Nephron (organoid): ENCODE measurements at regions not wholly inside any gene's neighbourhood (a gene's known extent, or its start where the extent isn't known, plus 50 kb on each side); places are given as distances from the start of the nearest gene placed in this dataset.
"Not testable (repeated sequence)": the region's sequence is repeated elsewhere in the genome, so short reads cannot be mapped to it uniquely, and the experiment has no call there.

Experiments
- H3K27ac Mint-ChIP-seq, 3 experiments: 2 replicates each; pipeline ENCODE4 v1.8.0; 2020; ENCODE audit warnings: mixed read lengths in 3 of 3, mild to moderate bottlenecking in 2 of 3, moderate library complexity in 1 of 3
- H3K27me3 Mint-ChIP-seq: 2 replicates; pipeline ENCODE4 v1.8.0; 2021; ENCODE audit warnings: low read depth, mild to moderate bottlenecking, moderate library complexity, mixed read lengths
- H3K36me3 Mint-ChIP-seq: 2 replicates; pipeline ENCODE4 v1.8.0; 2020; ENCODE audit warnings: low read depth, mixed read lengths
- H3K4me1 Mint-ChIP-seq: 2 replicates; pipeline ENCODE4 v1.8.0; 2020; ENCODE audit warnings: mixed read lengths
- H3K4me3 Mint-ChIP-seq, 3 experiments: 2 replicates each; pipeline ENCODE4 v1.8.0; 2020; ENCODE audit warnings: mild to moderate bottlenecking in 3 of 3, mixed read lengths in 3 of 3, moderate library complexity in 2 of 3
- H3K9me3 Mint-ChIP-seq: 2 replicates; pipeline ENCODE4 v1.8.0; 2020; ENCODE audit warnings: mixed read lengths
- TF ChIP-seq, protein P1 (sequence below), 3 experiments: fragments of 200-600 bp; sonication (generic); IDR thresholded peaks; one replicate each; pipeline ENCODE4 v1.5.0; 2021; ENCODE audit warnings: antibody characterized with exemption in 3 of 3; ENCODE audit not compliant: unreplicated experiment in 3 of 3

DNA sequence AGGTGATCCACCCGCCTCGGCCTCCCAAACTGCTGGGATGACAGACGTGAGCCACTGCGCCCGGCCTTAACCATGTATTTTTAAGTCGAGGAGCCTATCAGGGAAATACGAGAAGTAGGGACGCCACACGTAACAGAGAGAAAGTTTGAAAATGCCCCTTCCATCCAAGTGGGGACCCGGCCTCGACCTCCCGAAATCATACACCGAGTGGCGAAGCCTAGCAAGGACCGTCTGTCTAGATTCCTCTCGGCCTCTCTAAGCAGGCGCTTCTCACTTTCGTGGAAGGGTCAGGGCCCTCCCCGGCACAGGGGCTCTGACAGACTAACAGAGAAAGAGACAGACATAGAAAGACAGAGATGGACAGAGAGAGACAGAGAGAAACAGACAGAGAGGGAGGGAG lies 1503.6 kb upstream of the DEFB115 start:
- H3K36me3 Mint-ChIP-seq = peaks cover 24% of the 10 kb centered on the region
- H3K4me3 Mint-ChIP-seq, H3K27ac Mint-ChIP-seq: not testable (repeated sequence)

DNA sequence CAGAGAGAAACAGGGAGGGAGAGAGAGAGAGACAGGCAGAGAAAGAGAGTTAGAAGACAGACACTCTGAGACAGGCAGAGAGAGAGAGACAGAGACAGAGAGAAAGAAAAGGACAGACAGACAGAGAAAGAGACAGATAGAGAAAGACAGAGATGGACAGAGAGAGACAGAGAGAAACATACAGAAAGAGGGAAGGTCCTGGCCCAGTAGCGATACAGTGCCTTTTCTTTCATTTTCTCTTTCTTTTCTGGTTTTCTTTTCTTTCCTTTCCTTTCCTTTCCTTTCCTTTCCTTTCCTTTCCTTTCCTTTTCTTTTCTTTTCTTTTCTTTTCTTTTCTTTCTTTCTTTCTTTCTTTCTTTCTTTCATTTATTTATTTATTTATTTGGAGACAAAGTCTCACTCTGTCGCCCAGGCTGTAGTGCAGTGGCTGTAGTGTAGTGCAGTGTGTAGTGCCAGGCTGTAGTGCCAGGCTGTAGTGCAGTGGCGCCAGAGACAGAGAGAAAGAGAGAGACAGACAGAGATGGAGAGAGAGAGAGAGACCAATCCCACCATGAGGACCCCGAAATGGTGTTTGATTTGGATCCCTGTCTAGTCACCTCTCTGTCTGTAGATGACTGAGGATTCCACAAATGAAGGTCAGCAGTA lies 1501.5 kb upstream of the DEFB115 start:
- peaks cover 74% of the 10 kb centered on the region for H3K9me3 Mint-ChIP-seq
- not testable (repeated sequence) for H3K4me1 Mint-ChIP-seq, H3K27me3 Mint-ChIP-seq, H3K4me3 Mint-ChIP-seq, H3K27ac Mint-ChIP-seq
- H3K36me3 Mint-ChIP-seq = peaks cover 22% of the 10 kb centered on the region

More for the DNA sequence above, 1503.6 kb upstream of the DEFB115 start:
- not testable (repeated sequence) for H3K27me3 Mint-ChIP-seq, H3K4me1 Mint-ChIP-seq
- peaks cover 78% of the 10 kb centered on the region for H3K9me3 Mint-ChIP-seq

DNA sequence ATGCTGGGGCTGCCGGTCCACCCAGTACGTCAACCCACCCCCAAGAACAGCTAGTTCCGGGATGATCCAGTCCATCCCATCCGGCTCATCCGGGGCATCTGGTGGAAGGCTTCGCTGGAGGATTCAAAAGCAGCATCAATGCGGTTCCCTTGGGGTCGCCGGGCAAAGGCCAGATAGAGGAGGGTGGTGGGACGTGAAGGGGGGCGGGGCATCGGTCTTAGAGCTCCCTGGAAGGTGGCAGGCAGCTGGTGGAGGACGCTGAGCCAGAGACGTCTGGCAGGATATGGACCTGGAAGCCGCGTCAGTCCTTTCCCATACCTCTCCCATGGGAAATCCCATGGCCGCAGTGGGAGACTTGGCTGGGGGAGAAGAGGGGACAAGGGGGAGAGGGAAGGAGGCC lies 1500.8 kb upstream of the DEFB115 start:
- Mint-ChIP-seq H3K27ac (no peak overlapping the region), H3K4me3 (no peak overlapping the region), H3K9me3 (peaks cover 69% of the 10 kb centered on the region), H3K27me3 (no peaks in the 10 kb centered on the region), H3K4me1 (no peaks in the 10 kb centered on the region), H3K36me3 (peaks cover 15% of the 10 kb centered on the region)
- TF ChIP-seq, protein P1, sequence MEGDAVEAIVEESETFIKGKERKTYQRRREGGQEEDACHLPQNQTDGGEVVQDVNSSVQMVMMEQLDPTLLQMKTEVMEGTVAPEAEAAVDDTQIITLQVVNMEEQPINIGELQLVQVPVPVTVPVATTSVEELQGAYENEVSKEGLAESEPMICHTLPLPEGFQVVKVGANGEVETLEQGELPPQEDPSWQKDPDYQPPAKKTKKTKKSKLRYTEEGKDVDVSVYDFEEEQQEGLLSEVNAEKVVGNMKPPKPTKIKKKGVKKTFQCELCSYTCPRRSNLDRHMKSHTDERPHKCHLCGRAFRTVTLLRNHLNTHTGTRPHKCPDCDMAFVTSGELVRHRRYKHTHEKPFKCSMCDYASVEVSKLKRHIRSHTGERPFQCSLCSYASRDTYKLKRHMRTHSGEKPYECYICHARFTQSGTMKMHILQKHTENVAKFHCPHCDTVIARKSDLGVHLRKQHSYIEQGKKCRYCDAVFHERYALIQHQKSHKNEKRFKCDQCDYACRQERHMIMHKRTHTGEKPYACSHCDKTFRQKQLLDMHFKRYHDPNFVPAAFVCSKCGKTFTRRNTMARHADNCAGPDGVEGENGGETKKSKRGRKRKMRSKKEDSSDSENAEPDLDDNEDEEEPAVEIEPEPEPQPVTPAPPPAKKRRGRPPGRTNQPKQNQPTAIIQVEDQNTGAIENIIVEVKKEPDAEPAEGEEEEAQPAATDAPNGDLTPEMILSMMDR (IDR thresholded peaks at IDR 0.05; ENCODE audit: unreplicated experiment in 3 of 3) = no peak

DNA sequence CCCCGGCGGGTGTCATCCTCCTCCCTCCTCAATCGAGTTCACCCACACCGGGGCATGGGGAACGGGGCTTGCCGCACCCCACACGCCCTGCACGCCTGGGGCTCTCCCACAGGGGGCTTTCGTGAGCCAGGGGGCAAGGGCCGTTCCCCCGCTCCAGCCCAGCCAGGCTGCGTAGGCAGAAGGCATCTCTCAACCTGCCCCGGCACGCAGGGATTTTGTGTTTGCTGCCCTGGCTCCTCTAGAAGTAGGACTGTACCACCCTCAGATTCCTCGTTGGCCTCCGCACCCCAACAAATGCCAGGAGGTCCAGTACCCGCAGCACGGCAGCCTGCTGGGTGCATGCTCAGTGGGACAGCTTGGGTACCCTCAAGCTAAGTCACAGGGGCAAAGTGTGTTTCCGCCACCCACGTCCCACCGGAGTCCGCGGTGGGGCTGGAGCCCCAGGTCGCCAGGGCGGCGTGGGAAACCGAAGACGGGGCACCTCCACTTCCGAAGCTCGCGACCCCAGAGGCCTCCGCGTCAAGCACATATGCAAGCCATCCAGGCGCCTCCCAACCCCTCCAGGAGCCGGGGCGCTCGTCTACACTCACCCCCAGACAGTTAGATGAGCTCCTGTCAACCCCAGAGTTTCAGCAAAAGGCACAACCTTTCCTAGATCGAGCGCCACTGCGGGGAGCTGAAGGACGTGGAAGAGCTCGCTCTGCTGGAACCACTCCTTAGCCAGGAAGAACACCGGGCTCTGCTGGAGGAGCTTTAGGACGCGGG lies 1495.7 kb upstream of the DEFB115 start:
- not testable (repeated sequence) for H3K4me3 Mint-ChIP-seq, H3K27me3 Mint-ChIP-seq, H3K4me1 Mint-ChIP-seq, H3K36me3 Mint-ChIP-seq, H3K27ac Mint-ChIP-seq
- H3K9me3 Mint-ChIP-seq = peaks cover 50% of the 10 kb centered on the region

DNA sequence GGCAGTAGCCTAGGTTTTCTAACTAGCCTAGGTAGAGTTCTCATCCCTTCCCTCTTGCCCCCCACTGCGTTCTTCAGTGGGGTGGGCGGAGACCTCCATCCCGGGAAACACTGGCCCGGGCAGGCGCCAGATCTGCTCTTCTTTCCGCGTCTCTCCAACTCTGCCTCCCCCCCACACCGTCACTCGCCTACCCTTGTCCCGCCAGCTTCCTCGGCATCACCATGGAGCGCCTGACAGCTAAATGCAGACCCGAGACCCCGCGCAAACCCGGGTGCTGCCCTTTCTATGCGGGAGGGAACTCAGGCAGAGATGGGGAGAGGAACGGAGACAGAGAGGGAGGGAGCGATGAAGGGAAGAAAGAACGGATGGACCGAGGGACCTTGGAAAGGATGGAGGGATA lies 1494.8 kb upstream of the DEFB115 start:
- Mint-ChIP-seq H3K4me3 (no peak overlapping the region), H3K27me3 (no peaks in the 10 kb centered on the region), H3K36me3 (peaks cover 4% of the 10 kb centered on the region), H3K9me3 (peaks cover 45% of the 10 kb centered on the region), H3K27ac (no peak overlapping the region), H3K4me1 (no peaks in the 10 kb centered on the region)
- TF ChIP-seq, protein P1 (IDR thresholded peaks at IDR 0.05; ENCODE audit: unreplicated experiment in 3 of 3) = no peak

DNA sequence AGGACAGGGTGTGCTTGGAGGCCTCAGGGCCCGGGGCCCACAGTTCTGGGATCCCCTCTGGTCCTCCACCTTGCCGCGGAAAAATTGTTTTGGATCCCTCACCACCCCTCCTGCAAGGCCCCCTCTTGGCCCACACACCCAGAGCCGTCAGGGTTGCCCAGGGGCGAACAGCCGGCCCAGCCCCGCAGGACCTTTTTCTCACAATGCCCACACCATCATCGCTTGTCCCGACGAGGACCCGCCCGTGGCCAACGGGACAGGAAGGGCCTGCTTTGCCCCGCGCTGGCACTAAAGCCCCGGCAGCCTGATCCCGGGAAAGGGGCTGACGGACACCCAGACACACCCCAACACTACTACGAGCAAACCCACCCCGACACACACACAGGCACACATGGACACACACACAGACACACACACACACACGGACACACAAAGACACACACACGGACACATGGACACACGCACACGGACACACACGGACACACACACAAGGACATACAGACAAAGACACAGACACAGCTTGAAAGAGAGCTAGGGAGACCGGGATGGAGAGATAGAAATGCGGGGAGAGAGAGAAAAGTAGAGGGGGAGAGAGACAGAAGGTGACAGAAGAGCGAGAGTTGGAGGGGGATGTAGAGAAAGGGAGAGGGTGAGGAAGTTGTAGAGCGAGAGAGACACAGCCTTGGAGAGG lies 1493.5 kb upstream of the DEFB115 start:
- TF ChIP-seq, protein P1 (IDR thresholded peaks at IDR 0.05; ENCODE audit: unreplicated experiment in 3 of 3) = no peak
- Mint-ChIP-seq H3K9me3 (peaks cover 45% of the 10 kb centered on the region), H3K36me3 (peaks cover 4% of the 10 kb centered on the region), H3K27me3 (no peaks in the 10 kb centered on the region), H3K4me3 (no peak overlapping the region), H3K27ac (no peak overlapping the region), H3K4me1 (no peaks in the 10 kb centered on the region)

DNA sequence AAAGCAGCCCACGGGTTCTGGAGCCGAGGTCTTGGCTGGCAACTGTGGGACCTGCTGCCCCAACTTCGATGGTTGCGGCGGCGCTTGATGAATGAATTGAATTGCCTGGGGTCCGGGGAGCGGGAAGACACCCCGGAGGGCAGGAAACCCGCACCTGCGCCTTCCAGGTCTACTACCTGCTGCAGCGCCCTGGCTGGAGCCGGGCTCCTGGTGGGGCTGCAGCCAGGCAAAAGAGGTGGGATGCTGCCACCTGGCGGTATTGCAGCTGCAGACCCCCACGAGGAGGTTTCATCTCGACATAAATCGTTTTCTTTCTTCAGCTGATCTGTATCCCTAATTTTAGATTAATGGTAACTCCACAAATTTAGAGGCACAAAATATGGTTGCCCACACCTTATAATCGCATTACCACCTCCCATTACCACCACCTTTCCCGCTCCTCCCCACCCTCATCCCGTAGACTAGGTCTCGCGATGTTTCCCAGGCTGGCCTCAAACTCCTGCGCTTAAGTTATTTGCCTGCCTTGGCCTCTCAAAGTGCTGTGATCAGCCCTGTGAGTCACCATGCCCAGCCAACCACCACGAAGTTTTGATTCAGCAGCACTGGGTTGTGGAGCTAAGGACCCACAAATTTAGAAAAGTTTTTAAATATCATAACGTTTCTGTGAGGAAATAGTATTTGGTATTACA lies 1492.4 kb upstream of the DEFB115 start:
- H3K27ac Mint-ChIP-seq, H3K27me3 Mint-ChIP-seq, H3K36me3 Mint-ChIP-seq, H3K4me1 Mint-ChIP-seq, H3K4me3 Mint-ChIP-seq: not testable (repeated sequence)
- peaks cover 46% of the 10 kb centered on the region for H3K9me3 Mint-ChIP-seq

DNA sequence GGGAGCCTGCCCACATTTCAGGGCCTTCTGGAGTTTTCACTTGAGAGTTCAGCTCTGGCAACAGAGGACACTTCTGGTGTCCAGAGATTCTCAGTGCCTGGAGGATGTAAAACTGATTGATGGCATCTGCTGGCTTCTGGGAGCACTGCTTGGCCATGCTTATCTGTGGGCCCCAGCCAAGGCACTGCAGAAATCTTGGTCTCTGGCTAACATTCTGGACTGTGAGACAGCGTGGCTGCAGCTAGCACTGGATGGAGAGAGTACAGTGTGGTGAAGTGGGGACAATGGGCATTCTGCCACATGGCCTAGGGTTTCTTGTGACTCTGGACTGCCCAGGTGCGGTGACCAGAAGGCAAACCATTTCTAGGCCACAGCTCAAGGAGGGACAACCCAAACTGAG lies 1479.4 kb upstream of the DEFB115 start:
- H3K4me1 Mint-ChIP-seq, H3K27me3 Mint-ChIP-seq, H3K4me3 Mint-ChIP-seq, H3K27ac Mint-ChIP-seq, H3K36me3 Mint-ChIP-seq: not testable (repeated sequence)
- peaks cover 41% of the 10 kb centered on the region for H3K9me3 Mint-ChIP-seq

DNA sequence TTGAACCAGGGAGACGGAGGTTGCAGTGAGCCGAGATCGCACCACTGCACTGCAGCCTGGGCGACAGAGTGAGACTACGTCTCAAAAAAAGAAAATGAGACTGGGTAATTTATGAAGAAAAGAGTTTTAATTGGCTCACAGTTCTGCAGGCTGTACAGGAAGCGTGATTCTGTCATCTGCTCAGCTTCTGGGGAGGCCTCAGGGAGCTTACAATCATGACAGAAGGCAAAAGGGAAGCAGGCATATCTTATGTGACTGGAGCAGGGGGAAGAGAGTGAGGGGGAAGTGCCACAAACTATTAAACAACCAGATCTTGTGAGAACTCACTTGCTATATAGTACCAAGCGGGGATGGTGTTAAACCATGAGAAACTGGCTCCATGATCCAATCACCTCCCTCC lies 1476.2 kb upstream of the DEFB115 start:
- not testable (repeated sequence) for H3K36me3 Mint-ChIP-seq, H3K27me3 Mint-ChIP-seq, H3K27ac Mint-ChIP-seq, H3K4me1 Mint-ChIP-seq, H3K4me3 Mint-ChIP-seq
- peaks cover 55% of the 10 kb centered on the region for H3K9me3 Mint-ChIP-seq

DNA sequence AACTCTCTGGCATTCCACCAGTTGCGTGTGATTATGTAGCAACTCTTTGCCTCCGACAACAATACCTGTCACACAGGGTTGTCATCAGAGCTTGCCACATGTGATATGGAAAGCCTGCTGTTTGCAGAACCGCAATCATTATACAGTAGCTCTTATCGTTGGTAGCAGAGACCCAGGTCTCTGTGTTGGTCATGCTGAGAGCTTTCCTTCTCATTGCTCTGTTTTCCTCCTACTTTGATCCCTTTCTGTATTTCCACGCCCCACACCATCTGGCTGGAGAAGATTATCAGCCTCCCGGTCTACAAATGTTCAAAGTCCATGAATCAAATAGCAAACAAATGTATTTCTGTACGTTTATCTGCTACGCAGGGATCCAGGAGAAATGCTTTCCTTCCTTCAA lies 1475.6 kb upstream of the DEFB115 start:
- H3K36me3 Mint-ChIP-seq, H3K27me3 Mint-ChIP-seq, H3K4me3 Mint-ChIP-seq, H3K4me1 Mint-ChIP-seq, H3K27ac Mint-ChIP-seq: not testable (repeated sequence)
- H3K9me3 Mint-ChIP-seq = peaks cover 61% of the 10 kb centered on the region

DNA sequence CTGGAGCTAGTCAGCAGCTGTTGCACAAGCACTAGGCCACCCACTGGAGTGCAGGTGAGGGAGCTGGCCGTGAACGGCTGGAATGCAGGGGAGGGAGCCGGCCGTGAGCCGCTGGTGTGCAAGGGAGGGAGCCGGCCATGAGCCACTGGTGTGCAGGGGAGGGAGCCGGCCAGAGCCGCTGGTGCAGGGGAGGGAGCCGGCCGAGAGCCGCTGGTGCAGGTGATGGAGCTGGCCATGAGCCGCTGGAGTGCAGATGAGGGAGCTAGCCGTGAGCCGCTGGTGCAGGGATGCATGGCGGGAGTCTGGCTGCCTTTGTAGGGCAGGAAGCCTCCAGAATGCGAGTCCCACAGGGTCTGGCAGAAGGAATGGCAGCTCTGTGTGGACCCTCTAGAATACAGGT lies 1470.0 kb upstream of the DEFB115 start:
- not testable (repeated sequence) for H3K4me3 Mint-ChIP-seq, H3K36me3 Mint-ChIP-seq, H3K27ac Mint-ChIP-seq, H3K4me1 Mint-ChIP-seq, H3K27me3 Mint-ChIP-seq
- peaks cover 60% of the 10 kb centered on the region for H3K9me3 Mint-ChIP-seq
